ENCODE measurements at regions not wholly inside any gene's neighbourhood (a gene's known extent, or its start where the extent isn't known, plus 50 kb on each side); places are given as distances from the start of the nearest gene placed in this dataset.

DNA sequence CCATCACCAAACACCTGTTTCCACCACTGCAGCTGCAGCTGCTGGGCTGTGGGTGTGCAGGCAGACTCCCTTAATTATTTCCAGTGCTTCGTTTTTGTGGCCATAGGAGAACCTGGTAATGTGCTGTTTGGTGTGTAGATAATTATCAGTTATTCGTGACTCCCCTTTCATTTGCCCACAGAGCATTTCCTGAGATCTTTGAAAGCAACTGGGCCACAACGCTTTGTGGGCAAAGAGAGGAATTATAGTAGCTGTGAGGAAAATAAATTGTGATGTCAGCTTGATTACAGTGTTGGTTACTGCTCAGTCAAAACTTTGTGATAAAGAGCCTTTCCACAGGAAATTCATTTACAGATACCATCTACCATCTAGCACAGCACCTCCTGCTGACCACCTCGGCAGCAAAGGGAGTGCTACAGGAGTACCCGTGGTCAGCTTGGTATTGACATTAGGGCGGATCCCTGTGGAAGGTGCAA, 193.3 kb upstream of the SLCO3A1 start:
- no peak overlapping the region for H3K27ac ChIP-seq (ENCODE audit: low read depth in 2 of 2, low read length in 1 of 2)
- no peaks in the 10 kb centered on the region for H3K27me3 ChIP-seq (ENCODE audit: insufficient read depth)
- no peak overlapping the region for H2AFZ ChIP-seq (ENCODE audit: low read depth)
- no peak overlapping the region for H3K4me2 ChIP-seq
- no peak overlapping the region for H3K4me3 ChIP-seq (ENCODE audit: low read depth in 2 of 2, low read length in 1 of 2)
- no peaks in the 10 kb centered on the region for H3K79me2 ChIP-seq (ENCODE audit: insufficient read depth)
- 10% methylated on average over 6 of the region's 6 CpGs for WGBS (ENCODE audit: low lambda C conversion rate)
- H3K36me3 ChIP-seq (replicated peaks in 1 of 2; ENCODE audit: control insufficient read depth in 1 of 2, insufficient read depth in 2 of 2, low read length in 1 of 2), result no peaks in the 10 kb centered on the region
- H3F3A ChIP-seq (replicated peaks; ENCODE audit: insufficient read depth), result no peaks in the 10 kb centered on the region
- peak; percentile 11 for DNase-seq
- peaks cover 0 to 5% of the 10 kb centered on the region in 2 experiments; a peak in 1 of 4 replicates for H3K4me1 ChIP-seq (ENCODE audit: control insufficient read depth in 1 of 2, insufficient read depth in 2 of 2, low read depth in 1 of 2, low read length in 1 of 2)
- no peaks in the 10 kb centered on the region for H3K9me2 ChIP-seq
- no peaks in the 10 kb centered on the region for H3K9me3 ChIP-seq
- no peaks in the 10 kb centered on the region for H4K20me1 ChIP-seq (ENCODE audit: insufficient read depth)
- no peak overlapping the region for H3K9ac ChIP-seq
- TF ChIP-seq RAD21 (IDR thresholded peaks at IDR 0.05; ENCODE audit: low read length), result 0 out of 2 replicates have a peak, but pooled peaks have one; percentile 19
- peak; percentile 69; the same call in 1 of the 2 replicates for TF ChIP-seq GATA2 (CRISPR knock-in tag; IDR thresholded peaks at IDR 0.05)
- TF ChIP-seq, protein P1, sequence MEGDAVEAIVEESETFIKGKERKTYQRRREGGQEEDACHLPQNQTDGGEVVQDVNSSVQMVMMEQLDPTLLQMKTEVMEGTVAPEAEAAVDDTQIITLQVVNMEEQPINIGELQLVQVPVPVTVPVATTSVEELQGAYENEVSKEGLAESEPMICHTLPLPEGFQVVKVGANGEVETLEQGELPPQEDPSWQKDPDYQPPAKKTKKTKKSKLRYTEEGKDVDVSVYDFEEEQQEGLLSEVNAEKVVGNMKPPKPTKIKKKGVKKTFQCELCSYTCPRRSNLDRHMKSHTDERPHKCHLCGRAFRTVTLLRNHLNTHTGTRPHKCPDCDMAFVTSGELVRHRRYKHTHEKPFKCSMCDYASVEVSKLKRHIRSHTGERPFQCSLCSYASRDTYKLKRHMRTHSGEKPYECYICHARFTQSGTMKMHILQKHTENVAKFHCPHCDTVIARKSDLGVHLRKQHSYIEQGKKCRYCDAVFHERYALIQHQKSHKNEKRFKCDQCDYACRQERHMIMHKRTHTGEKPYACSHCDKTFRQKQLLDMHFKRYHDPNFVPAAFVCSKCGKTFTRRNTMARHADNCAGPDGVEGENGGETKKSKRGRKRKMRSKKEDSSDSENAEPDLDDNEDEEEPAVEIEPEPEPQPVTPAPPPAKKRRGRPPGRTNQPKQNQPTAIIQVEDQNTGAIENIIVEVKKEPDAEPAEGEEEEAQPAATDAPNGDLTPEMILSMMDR (IDR thresholded peaks at IDR 0.05), result no peak
- TF ChIP-seq TCF12 (IDR thresholded peaks at IDR 0.05), result no peak
- TF ChIP-seq, protein P2, sequence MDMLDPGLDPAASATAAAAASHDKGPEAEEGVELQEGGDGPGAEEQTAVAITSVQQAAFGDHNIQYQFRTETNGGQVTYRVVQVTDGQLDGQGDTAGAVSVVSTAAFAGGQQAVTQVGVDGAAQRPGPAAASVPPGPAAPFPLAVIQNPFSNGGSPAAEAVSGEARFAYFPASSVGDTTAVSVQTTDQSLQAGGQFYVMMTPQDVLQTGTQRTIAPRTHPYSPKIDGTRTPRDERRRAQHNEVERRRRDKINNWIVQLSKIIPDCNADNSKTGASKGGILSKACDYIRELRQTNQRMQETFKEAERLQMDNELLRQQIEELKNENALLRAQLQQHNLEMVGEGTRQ (IDR thresholded peaks at IDR 0.05; ENCODE audit: borderline replicate concordance, low read depth, low read length), result no peak
- no peak for TF ChIP-seq EZH2phosphoT487 (IDR thresholded peaks at IDR 0.05; ENCODE audit: borderline replicate concordance, low read depth)
- CTCF ChIA-PET, result interaction anchor here (0.6 to 1.8 kb wide), 9 partner anchors 10 to 542 kb away, joined by 3 to 5 read pairs (median 4); no protein-coding TSS in a partner anchor
- POLR2A ChIA-PET, result no interaction called here

DNA sequence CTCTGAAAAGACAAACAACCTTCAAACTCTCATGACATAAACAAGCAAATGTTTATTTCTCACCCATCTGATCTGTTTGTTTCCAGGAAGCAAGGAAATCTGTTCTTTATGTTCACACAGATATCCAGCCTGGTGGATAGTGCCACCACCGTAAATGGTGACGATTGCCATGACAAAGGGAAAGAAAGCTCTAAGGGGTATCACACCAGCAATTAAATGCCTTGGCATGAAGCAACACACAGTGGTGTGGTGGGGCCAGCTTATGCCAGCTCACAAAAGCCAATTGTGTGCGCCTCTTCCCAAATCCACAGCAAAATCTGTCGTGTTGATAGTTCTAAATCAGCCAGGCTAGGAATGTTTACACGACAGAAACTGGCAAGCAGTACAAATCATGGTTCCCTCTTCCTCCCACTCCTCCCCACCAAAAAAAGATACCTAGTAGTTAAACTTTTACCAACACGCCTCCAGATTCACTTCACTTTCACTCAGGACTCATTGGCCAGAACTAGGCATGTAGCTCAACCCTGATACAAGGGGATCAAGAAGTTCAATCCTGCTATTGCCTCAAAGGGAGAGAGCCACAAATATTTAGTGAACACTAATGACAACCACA, 189.2 kb upstream of the SLCO3A1 start:
- no peak overlapping the region for H3K4me3 ChIP-seq (ENCODE audit: low read depth in 2 of 2, low read length in 1 of 2)
- no peak overlapping the region for H3K9ac ChIP-seq
- H3K36me3 ChIP-seq (replicated peaks in 1 of 2; ENCODE audit: control insufficient read depth in 1 of 2, insufficient read depth in 2 of 2, low read length in 1 of 2), result no peaks in the 10 kb centered on the region
- H2AFZ ChIP-seq (ENCODE audit: low read depth), result no peak overlapping the region
- H3K27me3 ChIP-seq (ENCODE audit: insufficient read depth), result no peaks in the 10 kb centered on the region
- no peaks in the 10 kb centered on the region for H3K9me2 ChIP-seq
- no peak for DNase-seq
- H3K27ac ChIP-seq (ENCODE audit: low read depth in 2 of 2, low read length in 1 of 2), result no peak overlapping the region
- 53% methylated on average over 6 of the region's 6 CpGs for WGBS (ENCODE audit: low lambda C conversion rate)
- no peaks in the 10 kb centered on the region for H3K79me2 ChIP-seq (ENCODE audit: insufficient read depth)
- H4K20me1 ChIP-seq (ENCODE audit: insufficient read depth), result no peaks in the 10 kb centered on the region
- H3F3A ChIP-seq (replicated peaks; ENCODE audit: insufficient read depth), result no peaks in the 10 kb centered on the region
- CTCF ChIA-PET, result interaction anchor here (1.2 to 1.3 kb wide), 2 partner anchors 9 to 42 kb away, joined by 3 to 5 read pairs; no protein-coding TSS in a partner anchor
- no peaks in the 10 kb centered on the region for H3K9me3 ChIP-seq
- H3K4me1 ChIP-seq (ENCODE audit: control insufficient read depth in 1 of 2, insufficient read depth in 2 of 2, low read depth in 1 of 2, low read length in 1 of 2), result peaks cover 0 to 5% of the 10 kb centered on the region in 2 experiments; a peak in 1 of 4 replicates
- POLR2A ChIA-PET, result no interaction called here
- no peak overlapping the region for H3K4me2 ChIP-seq
- no peak for TF ChIP-seq MEF2A (IDR thresholded peaks at IDR 0.05; ENCODE audit: borderline replicate concordance, low read depth)
- TF ChIP-seq FOXM1 (IDR thresholded peaks at IDR 0.05; ENCODE audit: low read depth), result no peak
- no peak for TF ChIP-seq RCOR1 (IDR thresholded peaks at IDR 0.05; ENCODE audit: low read length)
- TF ChIP-seq, protein P3, sequence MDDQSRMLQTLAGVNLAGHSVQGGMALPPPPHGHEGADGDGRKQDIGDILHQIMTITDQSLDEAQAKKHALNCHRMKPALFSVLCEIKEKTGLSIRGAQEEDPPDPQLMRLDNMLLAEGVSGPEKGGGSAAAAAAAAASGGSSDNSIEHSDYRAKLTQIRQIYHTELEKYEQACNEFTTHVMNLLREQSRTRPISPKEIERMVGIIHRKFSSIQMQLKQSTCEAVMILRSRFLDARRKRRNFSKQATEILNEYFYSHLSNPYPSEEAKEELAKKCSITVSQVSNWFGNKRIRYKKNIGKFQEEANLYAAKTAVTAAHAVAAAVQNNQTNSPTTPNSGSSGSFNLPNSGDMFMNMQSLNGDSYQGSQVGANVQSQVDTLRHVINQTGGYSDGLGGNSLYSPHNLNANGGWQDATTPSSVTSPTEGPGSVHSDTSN (IDR thresholded peaks at IDR 0.05), result no peak
- no peak for TF ChIP-seq NRF1 (IDR thresholded peaks at IDR 0.05; ENCODE audit: low read depth, low read length)
- no peak for TF ChIP-seq JUND (IDR thresholded peaks at IDR 0.05)
- no peak for TF ChIP-seq TEAD4 (IDR thresholded peaks at IDR 0.05; ENCODE audit: borderline replicate concordance, insufficient read depth)
- TF ChIP-seq RXRA (IDR thresholded peaks at IDR 0.05; ENCODE audit: borderline replicate concordance, low read depth), result no peak
- no peak for TF ChIP-seq RFX5 (IDR thresholded peaks at IDR 0.05; ENCODE audit: low read length)
- no peak for TF ChIP-seq YY1 (IDR thresholded peaks at IDR 0.05; ENCODE audit: low read depth)
- no peak for TF ChIP-seq GATA2 (CRISPR knock-in tag; IDR thresholded peaks at IDR 0.05)
- TF ChIP-seq, protein P4, sequence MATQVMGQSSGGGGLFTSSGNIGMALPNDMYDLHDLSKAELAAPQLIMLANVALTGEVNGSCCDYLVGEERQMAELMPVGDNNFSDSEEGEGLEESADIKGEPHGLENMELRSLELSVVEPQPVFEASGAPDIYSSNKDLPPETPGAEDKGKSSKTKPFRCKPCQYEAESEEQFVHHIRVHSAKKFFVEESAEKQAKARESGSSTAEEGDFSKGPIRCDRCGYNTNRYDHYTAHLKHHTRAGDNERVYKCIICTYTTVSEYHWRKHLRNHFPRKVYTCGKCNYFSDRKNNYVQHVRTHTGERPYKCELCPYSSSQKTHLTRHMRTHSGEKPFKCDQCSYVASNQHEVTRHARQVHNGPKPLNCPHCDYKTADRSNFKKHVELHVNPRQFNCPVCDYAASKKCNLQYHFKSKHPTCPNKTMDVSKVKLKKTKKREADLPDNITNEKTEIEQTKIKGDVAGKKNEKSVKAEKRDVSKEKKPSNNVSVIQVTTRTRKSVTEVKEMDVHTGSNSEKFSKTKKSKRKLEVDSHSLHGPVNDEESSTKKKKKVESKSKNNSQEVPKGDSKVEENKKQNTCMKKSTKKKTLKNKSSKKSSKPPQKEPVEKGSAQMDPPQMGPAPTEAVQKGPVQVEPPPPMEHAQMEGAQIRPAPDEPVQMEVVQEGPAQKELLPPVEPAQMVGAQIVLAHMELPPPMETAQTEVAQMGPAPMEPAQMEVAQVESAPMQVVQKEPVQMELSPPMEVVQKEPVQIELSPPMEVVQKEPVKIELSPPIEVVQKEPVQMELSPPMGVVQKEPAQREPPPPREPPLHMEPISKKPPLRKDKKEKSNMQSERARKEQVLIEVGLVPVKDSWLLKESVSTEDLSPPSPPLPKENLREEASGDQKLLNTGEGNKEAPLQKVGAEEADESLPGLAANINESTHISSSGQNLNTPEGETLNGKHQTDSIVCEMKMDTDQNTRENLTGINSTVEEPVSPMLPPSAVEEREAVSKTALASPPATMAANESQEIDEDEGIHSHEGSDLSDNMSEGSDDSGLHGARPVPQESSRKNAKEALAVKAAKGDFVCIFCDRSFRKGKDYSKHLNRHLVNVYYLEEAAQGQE (IDR thresholded peaks at IDR 0.05; ENCODE audit: low read depth, low read length), result no peak
- TF ChIP-seq, protein P2 (IDR thresholded peaks at IDR 0.05; ENCODE audit: borderline replicate concordance, low read depth, low read length), result no peak
- TF ChIP-seq, protein P5, sequence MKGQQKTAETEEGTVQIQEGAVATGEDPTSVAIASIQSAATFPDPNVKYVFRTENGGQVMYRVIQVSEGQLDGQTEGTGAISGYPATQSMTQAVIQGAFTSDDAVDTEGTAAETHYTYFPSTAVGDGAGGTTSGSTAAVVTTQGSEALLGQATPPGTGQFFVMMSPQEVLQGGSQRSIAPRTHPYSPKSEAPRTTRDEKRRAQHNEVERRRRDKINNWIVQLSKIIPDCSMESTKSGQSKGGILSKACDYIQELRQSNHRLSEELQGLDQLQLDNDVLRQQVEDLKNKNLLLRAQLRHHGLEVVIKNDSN (IDR thresholded peaks at IDR 0.05; ENCODE audit: borderline replicate concordance, low read depth), result no peak
